ENCODE measurements at regions not wholly inside any gene's neighbourhood (a gene's known extent, or its start where the extent isn't known, plus 50 kb on each side); places are given as distances from the start of the nearest gene placed in this dataset.
A peak's percentile ranks its signal among the peaks of the same experiment; 100 is the strongest.

- H3K36me3 Mint-ChIP-seq (ENCODE audit: low read depth) = no peaks in the 10 kb centered on the region
Observed at GRCh38 chr12:85633491-85633890, 202.7 kb downstream of the RASSF9 start.

GRCh38 chr12:85639834-85640233 lies 196.4 kb downstream of the RASSF9 start:
- Mint-ChIP-seq H3K36me3 (ENCODE audit: low read depth) (no peaks in the 10 kb centered on the region), H3K9me3 (no peaks in the 10 kb centered on the region), H3K4me1 (no peaks in the 10 kb centered on the region), H3K4me3 (no peak overlapping the region), H3K27me3 (ENCODE audit: low read depth) (no peaks in the 10 kb centered on the region), H3K27ac (ENCODE audit: unreplicated experiment) (no peak overlapping the region)
- no peak for TF ChIP-seq CTCF (conservative IDR thresholded peaks at IDR 0.05)
- DNase-seq (ENCODE audit: low read depth, low spot score) = no peak

More at GRCh38 chr12:85633491-85633890, 202.7 kb downstream of the RASSF9 start:
- Mint-ChIP-seq H3K4me3 (no peak overlapping the region), H3K4me1 (no peaks in the 10 kb centered on the region), H3K9me3 (no peaks in the 10 kb centered on the region), H3K27ac (ENCODE audit: unreplicated experiment) (no peak overlapping the region), H3K27me3 (ENCODE audit: low read depth) (no peaks in the 10 kb centered on the region)
- TF ChIP-seq CTCF (conservative IDR thresholded peaks at IDR 0.05) = no peak
- DNase-seq (ENCODE audit: low read depth, low spot score) = no peak

- no peak for DNase-seq (ENCODE audit: low read depth, low spot score)
- H3K36me3 Mint-ChIP-seq (ENCODE audit: low read depth) = no peaks in the 10 kb centered on the region
- no peaks in the 10 kb centered on the region for H3K4me1 Mint-ChIP-seq
- H3K9me3 Mint-ChIP-seq = no peaks in the 10 kb centered on the region
- H3K4me3 Mint-ChIP-seq = no peak overlapping the region
- H3K27ac Mint-ChIP-seq (ENCODE audit: unreplicated experiment) = no peak overlapping the region
- TF ChIP-seq CTCF (conservative IDR thresholded peaks at IDR 0.05) = no peak
- no peaks in the 10 kb centered on the region for H3K27me3 Mint-ChIP-seq (ENCODE audit: low read depth)
Observed at GRCh38 chr12:85641796-85642195, 194.4 kb downstream of the RASSF9 start.

- H3K27ac Mint-ChIP-seq (ENCODE audit: unreplicated experiment) = no peak overlapping the region
- no peak for DNase-seq (ENCODE audit: low read depth, low spot score)
- H3K27me3 Mint-ChIP-seq (ENCODE audit: low read depth) = no peaks in the 10 kb centered on the region
- no peaks in the 10 kb centered on the region for H3K36me3 Mint-ChIP-seq (ENCODE audit: low read depth)
- no peaks in the 10 kb centered on the region for H3K4me1 Mint-ChIP-seq
- no peaks in the 10 kb centered on the region for H3K9me3 Mint-ChIP-seq
- no peak overlapping the region for H3K4me3 Mint-ChIP-seq
- no peak for TF ChIP-seq CTCF (conservative IDR thresholded peaks at IDR 0.05)
Observed at GRCh38 chr12:85642288-85642687, 193.9 kb downstream of the RASSF9 start.

GRCh38 chr12:85642808-85643207 lies 193.4 kb downstream of the RASSF9 start:
- H3K4me3 Mint-ChIP-seq = no peak overlapping the region
- DNase-seq (ENCODE audit: low read depth, low spot score) = no peak
- H3K4me1 Mint-ChIP-seq = no peaks in the 10 kb centered on the region
- no peaks in the 10 kb centered on the region for H3K36me3 Mint-ChIP-seq (ENCODE audit: low read depth)
- H3K27ac Mint-ChIP-seq (ENCODE audit: unreplicated experiment) = no peak overlapping the region
- TF ChIP-seq CTCF (conservative IDR thresholded peaks at IDR 0.05) = peak; percentile 21
- H3K27me3 Mint-ChIP-seq (ENCODE audit: low read depth) = no peaks in the 10 kb centered on the region
- H3K9me3 Mint-ChIP-seq = no peaks in the 10 kb centered on the region

GRCh38 chr12:85644508-85644907 lies 191.7 kb downstream of the RASSF9 start:
- H3K27ac Mint-ChIP-seq (ENCODE audit: unreplicated experiment) = no peak overlapping the region
- TF ChIP-seq CTCF (conservative IDR thresholded peaks at IDR 0.05) = no peak
- no peaks in the 10 kb centered on the region for H3K27me3 Mint-ChIP-seq (ENCODE audit: low read depth)
- no peak for DNase-seq (ENCODE audit: low read depth, low spot score)
- H3K4me3 Mint-ChIP-seq = no peak overlapping the region
- H3K36me3 Mint-ChIP-seq (ENCODE audit: low read depth) = no peaks in the 10 kb centered on the region
- no peaks in the 10 kb centered on the region for H3K9me3 Mint-ChIP-seq
- H3K4me1 Mint-ChIP-seq = peaks cover 7% of the 10 kb centered on the region
